GM21825 (cell line): ENCODE measurements at regions not wholly inside any gene's neighbourhood (a gene's known extent, or its start where the extent isn't known, plus 50 kb on each side); places are given as distances from the start of the nearest gene placed in this dataset.

Source experiments
- ATAC-seq: cut with Tn5 transposase; IDR thresholded peaks from one replicate; pipeline ENCODE4 v1.9.1; 2021; ENCODE audit warnings: mild to moderate bottlenecking, moderate library complexity; ENCODE audit not compliant: unreplicated experiment

DNA sequence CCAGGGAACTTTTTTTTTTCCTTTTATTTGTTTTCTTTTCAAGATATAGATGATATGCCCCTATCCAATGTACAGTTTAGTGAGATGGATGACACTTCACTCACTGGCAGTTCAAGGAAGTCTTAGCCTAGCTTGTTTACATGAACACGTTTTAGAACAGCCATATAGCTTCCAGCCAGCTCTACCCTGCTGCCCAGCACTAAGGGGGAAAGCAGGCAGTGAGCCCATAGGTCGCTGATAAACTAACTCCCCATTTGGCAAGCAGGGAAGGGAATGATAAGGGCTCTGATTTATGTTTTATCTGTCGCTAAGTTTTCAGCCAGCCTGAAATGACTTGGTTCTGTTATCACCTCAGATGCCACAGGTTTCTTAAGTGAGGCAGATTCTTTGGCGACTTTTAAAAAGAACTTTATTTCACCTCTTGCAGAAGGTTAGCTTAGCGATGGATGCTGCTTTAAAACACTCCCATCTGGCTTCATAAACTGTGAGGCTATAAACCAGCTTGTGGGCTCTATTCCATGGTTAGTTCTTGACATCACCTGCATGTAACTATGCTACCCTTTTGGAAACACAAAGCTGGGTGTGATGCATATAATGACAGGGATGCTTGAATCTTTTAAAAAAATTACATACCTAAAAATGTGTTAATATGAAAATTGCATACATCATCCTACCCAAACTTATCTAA lies 348.4 kb downstream of the FBXO8 start:
- no peak for ATAC-seq

DNA sequence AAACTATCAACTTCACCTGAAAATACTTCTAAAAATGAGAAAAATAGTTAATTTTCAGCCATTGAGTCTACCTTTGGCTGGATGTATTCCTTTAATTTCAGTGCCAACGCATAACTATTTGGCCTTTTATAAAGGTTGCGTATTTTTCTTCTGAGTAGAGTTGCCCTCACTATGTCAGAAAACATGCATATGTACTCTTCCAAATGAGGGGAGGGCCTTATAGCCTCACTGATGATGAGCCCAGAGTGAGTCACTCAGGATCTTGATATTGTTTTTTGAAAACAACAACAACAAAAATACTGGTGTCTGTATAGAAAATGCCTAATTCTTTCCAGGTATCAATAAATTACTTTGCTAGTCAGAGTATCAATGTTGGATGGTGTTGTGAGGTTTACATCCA lies 349.3 kb downstream of the FBXO8 start:
- ATAC-seq, result no peak

DNA sequence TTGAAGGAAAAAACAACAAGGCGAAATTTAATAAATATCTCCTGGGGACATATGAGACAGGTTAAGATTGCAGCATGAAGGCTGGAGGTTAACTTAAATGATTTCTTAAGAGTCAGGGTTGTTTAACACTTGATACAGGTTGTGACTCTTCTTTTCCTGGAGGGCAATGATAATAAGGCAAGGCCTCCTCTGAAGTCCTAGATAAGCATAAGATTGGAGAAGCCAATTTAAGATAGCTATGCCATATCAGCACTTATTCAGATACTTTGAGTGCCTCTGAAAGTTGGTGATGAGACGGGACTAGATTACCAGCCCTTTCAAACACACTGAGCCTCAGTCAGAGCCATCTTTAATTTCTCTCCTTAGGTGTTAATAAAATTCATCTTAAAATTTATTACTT lies 350.8 kb downstream of the FBXO8 start:
- ATAC-seq, result no peak

DNA sequence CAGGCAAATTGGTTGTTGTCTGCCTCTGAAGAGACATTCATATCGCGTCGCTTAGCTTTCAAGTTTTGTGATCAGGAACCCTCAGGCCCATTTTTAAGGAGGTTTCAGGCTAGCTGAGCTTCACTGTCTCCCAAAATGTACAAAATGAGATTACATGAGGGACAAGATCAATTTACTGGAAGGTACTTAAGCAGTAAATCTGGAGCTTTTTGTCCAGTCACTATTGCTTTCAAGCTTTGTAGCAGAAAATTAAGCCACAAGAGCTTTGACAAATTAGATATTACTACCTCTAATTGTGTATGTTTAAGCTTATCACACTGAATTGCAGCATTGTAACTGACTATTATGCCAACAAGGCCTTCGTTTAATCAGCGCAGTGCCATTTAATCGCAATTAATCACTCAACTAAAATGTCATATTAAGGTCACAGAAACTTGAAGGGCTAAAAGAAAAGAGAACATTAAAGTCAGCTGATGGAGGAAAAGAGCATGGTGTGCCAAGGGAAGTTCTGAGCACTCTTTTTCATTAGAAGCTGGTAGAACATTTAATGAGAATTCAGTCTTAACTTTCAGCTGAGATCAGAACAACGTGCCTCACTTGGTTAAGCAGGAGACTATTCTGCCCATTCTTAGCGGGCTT lies 353.0 kb downstream of the FBXO8 start:
- no peak for ATAC-seq

DNA sequence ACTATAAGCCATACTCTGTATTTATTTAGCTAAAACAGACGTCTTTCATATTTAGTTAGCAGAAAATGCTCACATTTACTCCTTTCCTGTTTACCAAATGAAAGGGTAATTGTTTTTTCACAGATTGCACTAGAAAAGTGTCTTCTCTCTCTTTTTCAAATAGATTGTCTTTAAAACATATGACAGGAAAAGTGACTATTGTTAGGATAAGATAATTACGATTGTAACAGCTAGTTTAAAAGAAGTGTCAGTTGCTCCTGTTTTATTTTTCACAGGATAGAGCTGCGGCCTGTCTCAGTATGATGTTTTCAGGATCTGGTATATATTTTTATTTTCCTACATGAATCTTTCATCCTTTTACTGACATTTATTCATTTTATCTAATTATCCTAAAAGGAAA lies 353.5 kb downstream of the FBXO8 start:
- ATAC-seq, result no peak

DNA sequence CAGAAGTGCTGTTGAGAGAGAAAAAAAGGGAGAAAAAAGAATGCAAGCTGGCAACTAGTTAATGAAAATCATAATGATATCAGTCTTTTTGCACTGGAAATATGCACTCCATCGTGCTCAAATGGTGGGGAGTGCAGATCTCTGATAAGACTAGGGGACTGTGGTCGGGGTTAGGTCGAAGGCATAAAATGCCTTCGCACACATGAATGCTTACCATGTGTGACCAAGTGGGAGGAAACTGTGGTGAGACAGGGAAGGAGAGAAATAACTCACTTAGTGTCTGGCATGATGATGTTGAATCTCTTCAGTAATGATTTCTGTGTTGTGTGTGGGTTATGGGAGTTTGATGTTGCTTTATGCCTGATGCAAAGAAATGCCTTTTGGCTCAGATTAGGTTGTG lies 358.9 kb downstream of the FBXO8 start:
- ATAC-seq, result no peak

DNA sequence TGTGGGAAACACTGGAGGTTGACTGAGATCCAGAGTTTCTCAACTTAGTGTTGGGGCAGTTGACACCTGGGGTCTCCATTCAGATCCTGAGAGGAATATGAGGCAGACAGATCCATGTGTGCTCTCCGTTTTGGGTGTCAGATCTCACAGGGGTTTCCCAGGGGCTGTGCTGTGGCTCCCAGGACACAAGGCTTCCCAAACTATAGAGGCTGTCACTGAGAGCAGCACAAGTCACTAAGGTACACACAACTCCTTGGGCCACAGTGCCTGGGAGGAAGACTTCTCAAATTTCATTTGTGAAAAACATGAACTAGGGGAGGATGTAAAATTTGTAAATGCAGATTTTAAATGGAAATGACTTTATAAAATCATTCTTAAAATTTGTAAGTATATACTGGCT lies 363.6 kb downstream of the FBXO8 start:
- no peak for ATAC-seq

DNA sequence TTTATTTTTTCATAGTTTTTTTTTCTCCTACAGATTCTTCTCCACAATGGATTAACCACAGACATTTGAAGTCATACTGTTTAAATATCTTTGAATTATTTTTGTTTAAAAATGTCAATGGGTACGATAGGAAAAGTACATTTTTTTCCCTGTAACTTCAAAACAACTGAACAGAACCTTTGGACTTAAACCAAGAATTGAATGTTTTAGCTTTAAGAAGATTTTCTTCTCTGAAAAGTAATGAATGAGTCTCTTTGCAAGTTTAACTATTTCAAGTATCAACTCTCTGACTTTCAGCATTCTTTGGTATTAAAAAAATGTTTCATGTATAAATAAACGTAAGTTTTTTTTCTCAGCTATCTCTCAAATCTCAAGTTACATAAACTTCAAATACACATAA lies 364.3 kb downstream of the FBXO8 start:
- ATAC-seq, result no peak

DNA sequence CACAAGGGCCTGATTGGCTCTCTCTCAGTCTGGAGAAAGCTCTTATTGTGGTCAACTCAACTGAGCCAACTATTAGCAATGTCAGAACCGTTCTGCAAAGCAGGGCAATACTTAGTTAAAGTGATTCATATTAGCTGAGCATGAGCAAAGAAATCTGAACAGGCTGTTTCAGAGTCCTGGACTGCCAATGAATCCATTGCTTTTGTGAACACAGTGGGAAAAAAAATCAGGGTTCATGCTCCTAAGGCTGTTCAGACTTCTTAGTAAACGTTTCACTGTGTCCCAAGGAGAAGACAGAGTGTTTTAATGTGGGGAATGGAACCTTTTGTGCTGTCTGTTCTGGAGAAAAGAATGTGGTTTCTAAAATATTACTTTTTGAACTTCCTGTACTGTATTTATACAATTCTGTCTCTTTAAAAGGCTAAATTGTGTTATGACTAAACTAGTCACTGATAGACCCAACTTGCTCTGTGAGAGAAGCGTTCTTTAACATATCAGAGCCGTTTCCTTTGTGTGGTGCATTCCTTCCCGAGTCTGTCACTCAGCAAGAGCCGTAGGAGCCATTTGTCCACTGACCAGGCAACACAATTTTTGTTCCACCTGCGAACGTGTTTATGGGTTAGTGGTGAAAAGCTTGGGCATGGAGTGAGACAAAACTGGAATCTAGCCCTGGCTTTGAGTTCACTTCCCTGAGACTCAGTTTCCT lies 366.1 kb downstream of the FBXO8 start:
- no peak for ATAC-seq

DNA sequence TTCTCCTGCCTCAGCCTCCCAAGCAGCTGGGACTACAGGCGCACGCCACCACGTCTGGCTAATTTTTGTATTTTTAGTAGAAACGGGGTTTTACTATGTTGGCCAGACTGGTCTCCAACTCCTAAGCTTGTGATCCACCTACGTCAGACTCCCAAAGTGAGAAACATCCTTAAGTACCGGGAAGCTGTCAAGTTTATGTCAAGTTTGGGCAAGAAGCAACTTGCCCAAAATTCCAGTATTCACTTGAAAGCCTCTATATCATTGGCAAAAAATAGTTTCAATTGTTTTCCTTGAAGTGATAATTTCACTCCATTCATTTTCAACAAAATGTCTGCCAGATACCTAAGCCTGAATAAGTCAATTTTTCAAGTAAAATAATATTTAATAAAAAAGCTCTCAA lies 370.0 kb downstream of the FBXO8 start:
- no peak for ATAC-seq

DNA sequence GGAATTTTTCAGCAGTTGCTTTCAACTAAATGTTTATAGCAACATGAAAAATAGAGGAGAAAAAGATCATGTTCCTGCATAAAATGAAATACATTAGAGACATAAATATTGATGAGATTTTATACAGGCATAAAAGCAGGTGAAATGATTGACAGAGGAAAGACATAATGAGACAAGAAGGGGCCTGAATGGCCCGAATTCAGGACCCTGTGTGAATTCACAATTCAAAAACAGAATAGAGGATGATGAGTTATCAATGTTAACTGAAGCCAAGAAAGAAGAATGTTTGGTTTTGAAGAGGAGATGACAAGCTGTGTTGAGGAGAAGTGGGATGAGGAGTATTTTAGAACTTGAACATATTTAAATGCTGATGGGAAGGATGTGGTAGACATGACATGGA lies 371.1 kb downstream of the FBXO8 start:
- no peak for ATAC-seq

DNA sequence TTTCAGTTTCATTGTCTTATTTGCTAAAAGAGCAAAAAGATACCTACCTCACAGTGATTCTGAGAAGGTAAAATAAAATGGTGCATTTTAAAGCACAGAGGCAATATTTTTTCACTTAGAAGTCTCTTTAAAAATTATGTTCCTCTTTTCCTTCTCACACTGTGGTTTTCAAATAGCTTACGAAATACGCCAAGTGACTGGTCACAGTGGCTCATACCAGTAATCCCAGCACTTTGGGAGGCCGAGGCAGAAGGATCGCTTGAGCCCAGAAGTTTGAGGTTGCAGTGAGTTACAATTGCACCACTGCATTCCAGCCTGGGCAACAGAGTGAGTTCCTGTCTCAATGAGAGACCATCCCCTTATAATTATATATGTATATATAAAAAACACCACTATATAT lies 372.6 kb downstream of the FBXO8 start:
- no peak for ATAC-seq

DNA sequence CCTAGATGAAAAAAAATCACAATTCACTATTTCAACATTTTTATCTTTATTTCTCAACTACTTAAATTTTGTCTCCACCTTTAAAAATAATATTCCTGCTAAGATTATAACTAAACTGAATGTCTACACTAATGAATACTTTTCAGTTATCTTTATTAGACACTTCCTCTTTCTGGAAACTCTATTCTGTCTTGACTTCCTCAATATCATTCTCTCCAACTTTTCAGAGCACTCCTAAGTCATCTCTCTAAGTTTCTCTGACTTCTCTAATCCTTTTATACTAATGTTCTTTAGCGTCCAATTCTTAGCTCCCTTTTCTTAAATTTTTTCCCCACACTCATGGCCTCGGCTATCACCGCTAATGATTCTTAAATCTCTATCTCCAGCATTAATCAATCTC lies 374.2 kb downstream of the FBXO8 start:
- no peak for ATAC-seq

DNA sequence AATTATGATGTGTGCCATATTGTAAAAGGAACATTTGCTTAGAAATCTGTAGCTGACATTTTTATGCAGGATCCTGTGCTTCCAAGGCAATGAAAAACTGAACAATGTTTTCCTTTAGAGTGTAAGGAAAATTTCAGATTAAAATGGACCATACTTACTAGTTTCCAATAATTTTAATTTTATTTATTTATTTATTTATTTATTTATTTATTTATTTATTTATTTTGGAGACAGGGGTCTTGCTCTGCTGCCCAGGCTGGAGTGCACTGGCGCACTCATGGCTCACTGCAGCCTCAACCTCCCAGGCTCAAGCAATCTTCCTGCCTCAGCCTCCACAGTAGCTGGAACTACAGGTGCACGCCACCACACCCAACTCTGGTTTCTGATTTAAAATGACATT lies 369.8 kb upstream of the HAND2 start:
- ATAC-seq, result no peak

DNA sequence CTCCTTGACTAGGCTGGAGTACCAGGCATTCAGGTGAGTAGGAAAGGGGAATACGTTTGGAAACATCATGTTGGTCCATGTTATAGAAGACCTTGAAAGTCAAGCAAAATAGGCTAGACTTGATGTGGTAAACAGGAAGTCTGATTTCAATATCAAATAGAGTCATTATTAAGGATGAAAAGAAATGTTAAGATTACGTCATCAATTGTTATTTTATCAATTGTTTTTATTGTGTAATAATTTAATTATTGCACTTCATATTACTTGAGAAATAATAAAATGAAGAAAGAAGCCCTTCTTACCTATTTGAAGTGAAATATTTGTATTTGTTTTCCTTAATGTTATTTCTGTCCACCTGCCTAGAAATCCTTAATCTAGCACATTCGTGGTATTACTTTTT lies 361.0 kb upstream of the HAND2 start:
- ATAC-seq, result no peak

DNA sequence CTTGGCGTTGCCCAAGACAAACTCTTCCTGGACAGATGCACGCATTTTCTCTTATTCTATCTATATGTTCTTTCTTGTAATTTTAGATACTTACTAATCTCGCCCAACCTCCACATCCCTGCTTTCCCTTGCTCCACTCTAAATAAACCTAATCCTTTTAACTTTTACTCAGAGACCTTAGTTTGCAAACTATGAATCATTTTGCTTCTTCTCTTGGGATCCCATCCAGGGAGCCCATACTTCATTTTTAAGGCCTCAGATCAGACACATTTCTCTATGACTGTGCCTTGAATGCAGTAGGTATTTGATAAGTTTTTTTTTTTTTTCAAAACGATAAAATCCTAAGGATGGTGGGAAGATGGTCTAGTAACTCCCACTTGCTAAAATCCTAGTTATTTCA lies 353.8 kb upstream of the HAND2 start:
- no peak for ATAC-seq

DNA sequence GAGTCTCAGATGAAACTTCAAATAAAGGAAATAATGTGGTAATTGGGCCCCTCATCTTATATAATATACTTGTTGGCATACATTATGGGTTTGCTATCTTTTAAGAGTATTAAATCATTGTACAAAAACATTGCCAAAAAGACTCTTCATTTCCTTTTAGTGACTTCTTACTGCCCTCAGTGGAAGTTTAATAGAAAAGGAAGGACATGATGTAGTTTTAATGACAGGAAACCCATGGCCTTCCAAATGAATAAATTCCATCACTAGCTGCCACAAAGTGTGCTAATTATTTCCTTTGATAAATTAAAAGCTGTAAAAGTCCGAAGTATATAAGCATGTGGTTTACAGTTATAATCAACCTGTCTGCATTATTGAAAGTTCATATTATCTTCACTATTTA lies 350.9 kb upstream of the HAND2 start:
- ATAC-seq, result no peak

DNA sequence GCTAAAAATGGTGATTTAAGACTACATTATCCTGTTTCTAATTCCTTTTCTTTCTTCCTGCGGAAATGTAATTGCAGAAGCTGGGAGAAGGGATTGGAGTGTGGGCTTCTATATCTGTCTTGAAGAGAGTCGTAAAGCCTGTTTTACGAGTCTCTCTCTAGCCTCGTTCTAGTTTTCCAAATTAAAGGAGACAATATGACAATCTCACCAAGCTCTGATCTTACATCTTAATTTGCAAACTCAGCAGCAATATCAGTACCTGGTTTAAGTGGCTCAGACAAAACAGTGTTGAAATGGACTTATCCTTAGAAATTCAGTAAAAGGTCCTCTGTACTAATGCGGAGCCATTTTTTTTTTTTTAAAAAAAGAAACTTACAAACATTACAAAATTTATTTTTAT lies 349.5 kb upstream of the HAND2 start:
- no peak for ATAC-seq

DNA sequence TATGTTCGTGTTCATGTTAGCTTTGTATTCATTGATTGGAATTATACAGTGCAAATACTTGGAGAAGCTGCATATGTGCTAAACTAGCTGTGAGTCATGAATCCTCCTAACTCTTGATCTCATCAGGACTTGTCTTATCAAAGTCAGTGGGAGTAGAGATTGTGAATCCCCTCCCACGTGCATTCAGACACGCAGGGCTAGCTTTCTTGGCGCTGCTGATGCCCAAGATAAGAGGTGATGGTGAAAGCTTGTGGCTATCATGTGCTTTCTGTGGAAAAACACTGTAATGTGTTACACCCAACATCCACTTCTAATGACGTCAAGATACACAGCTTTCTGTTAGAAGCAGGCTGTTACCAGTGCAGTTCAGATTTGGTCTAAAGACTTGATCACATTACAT lies 348.7 kb upstream of the HAND2 start:
- ATAC-seq, result no peak

DNA sequence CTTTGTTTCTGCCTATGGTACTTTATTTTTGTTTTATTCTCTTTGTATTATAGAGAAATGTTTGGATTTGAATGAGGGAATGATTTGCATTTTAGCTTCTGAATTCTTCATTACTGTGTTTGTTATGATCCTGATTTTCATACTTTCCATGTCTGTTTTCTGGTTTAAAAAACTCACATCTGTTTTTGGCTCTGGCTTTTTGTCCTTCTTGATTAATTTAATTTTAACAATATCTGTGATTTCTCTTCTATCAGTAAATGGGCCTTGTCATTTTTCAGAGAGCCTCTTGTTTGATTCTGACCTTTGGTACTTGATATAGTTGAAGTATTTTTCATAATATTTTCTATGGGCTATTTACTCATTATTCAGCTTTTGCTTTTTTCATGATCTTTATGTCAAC lies 341.6 kb upstream of the HAND2 start:
- no peak for ATAC-seq

DNA sequence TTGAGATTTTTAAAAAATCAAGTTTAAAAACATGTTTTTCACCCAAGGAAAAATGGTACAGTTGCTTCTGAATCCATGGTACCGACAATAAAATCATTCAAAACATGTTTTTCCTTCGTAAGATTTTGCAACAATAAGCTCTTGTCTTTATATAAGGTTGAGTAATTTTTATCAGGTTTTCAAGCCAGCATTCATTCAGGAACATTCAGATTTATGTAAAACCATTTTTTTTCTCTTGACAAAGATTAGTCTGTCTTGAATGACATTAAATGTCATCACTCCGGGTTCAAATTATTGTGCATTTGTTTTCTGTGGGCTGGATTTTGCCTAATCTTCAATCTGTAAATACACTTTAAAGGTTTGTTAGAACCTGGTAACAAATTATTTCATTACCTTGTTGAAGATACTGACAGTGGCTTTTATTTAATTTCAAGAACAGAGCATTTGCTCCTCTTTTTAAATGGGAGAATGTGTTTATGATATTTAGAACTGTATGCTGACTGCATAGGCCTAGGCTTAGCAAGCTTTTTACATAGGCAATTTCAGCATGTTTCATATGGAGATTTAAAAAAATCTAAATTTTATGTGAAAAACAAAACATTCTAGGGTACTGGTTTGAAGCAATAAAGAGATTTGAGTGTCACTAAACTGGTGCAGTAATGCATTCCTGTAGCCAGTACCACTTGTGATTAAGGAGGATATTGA lies 336.4 kb upstream of the HAND2 start:
- no peak for ATAC-seq

DNA sequence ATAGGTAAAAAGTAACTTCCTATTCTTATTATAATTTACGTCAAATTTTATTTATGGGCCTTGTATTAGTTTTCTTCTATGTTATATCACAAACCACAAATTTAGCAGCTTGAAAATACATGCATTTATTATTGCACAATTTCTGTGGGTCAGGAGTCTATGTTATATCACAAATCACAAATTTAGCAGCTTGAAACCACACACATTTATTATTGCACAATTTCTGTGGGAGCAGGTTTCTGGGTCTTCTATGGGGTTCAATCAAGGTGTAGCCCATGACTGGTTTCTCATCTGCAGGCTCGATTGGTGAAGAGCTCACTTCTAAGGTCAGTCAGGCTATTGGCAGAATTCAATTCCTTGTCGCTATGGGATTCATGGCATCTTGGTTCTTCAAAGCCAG lies 332.7 kb upstream of the HAND2 start:
- no peak for ATAC-seq
